ENCODE measurements at regions not wholly inside any gene's neighbourhood (a gene's known extent, or its start where the extent isn't known, plus 50 kb on each side); places are given as distances from the start of the nearest gene placed in this dataset.

DNA sequence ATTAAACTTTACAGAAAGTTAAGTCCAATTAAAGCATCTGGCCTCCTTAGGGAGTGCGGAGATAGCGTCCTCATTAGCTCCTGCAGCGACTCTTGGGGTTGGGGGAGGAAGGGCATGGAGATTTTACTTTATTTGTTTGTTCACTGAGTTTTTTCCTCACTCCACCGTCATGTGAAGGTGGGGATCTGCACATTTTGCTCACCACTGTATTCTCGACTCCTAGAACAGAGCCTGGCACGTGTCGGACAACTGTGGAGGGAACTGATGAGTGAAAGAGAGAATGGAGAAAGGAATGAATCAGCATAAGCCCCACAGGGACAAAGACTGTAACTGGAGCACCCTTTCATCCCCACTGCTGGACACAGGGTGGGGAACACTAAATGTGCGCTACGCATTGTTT is 205.1 kb upstream of the TSHZ3 start:
- TF ChIP-seq EP300 (IDR thresholded peaks at IDR 0.05; ENCODE audit: borderline replicate concordance) (no peak), EGR1 (IDR thresholded peaks at IDR 0.05) (no peak), CEBPB (IDR thresholded peaks at IDR 0.05) (no peak), RAD21 (IDR thresholded peaks at IDR 0.05; ENCODE audit: low read depth) (no peak), TAF1 (IDR thresholded peaks at IDR 0.05; ENCODE audit: low read depth) (no peak), CREB1 (IDR thresholded peaks at IDR 0.05; ENCODE audit: low read depth) (no peak), NFIC (IDR thresholded peaks at IDR 0.05) (no peak), YY1 (IDR thresholded peaks at IDR 0.05; ENCODE audit: low read depth) (no peak), ZBTB7A (IDR thresholded peaks at IDR 0.05; ENCODE audit: low read depth) (no peak)
- TF ChIP-seq, protein P1, sequence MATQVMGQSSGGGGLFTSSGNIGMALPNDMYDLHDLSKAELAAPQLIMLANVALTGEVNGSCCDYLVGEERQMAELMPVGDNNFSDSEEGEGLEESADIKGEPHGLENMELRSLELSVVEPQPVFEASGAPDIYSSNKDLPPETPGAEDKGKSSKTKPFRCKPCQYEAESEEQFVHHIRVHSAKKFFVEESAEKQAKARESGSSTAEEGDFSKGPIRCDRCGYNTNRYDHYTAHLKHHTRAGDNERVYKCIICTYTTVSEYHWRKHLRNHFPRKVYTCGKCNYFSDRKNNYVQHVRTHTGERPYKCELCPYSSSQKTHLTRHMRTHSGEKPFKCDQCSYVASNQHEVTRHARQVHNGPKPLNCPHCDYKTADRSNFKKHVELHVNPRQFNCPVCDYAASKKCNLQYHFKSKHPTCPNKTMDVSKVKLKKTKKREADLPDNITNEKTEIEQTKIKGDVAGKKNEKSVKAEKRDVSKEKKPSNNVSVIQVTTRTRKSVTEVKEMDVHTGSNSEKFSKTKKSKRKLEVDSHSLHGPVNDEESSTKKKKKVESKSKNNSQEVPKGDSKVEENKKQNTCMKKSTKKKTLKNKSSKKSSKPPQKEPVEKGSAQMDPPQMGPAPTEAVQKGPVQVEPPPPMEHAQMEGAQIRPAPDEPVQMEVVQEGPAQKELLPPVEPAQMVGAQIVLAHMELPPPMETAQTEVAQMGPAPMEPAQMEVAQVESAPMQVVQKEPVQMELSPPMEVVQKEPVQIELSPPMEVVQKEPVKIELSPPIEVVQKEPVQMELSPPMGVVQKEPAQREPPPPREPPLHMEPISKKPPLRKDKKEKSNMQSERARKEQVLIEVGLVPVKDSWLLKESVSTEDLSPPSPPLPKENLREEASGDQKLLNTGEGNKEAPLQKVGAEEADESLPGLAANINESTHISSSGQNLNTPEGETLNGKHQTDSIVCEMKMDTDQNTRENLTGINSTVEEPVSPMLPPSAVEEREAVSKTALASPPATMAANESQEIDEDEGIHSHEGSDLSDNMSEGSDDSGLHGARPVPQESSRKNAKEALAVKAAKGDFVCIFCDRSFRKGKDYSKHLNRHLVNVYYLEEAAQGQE (IDR thresholded peaks at IDR 0.05; ENCODE audit: low read depth): no peak
- TF ChIP-seq, protein P2, sequence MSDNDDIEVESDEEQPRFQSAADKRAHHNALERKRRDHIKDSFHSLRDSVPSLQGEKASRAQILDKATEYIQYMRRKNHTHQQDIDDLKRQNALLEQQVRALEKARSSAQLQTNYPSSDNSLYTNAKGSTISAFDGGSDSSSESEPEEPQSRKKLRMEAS (IDR thresholded peaks at IDR 0.05): no peak

All from Ishikawa (cell line).